ENCODE measurements at regions not wholly inside any gene's neighbourhood (a gene's known extent, or its start where the extent isn't known, plus 50 kb on each side); places are given as distances from the start of the nearest gene placed in this dataset.
"Not testable (repeated sequence)": the region's sequence is repeated elsewhere in the genome, so short reads cannot be mapped to it uniquely, and the experiment has no call there.

DNA sequence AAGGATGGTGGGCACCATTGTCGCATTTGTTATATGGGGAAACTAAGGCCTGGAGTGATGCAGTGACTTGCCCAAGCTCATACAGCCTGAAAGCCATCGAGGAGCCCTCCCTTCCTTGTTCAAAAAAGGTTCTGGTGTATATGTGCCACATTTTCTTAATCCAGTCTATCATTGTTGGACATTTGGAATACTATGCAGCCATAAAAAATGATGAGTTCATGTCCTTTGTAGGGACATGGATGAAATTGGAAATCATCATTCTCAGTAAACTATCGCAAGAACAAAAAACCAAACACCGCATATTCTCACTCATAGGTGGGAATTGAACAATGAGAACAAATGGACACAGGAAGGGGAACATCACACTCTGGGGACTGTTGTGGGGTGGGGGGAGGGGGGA, 191.4 kb downstream of the MN1 start:
- TF ChIP-seq CSDC2 (CRISPR knock-in tag; IDR thresholded peaks at IDR 0.05); ZFP30 (CRISPR knock-in tag; IDR thresholded peaks at IDR 0.05); ZNF70 (CRISPR knock-in tag; IDR thresholded peaks at IDR 0.05); PATZ1 (CRISPR knock-in tag; IDR thresholded peaks at IDR 0.05; ENCODE audit: borderline replicate concordance); TOX (CRISPR knock-in tag; IDR thresholded peaks at IDR 0.05; ENCODE audit: borderline replicate concordance); POU6F1 (CRISPR knock-in tag; IDR thresholded peaks at IDR 0.05; ENCODE audit: borderline replicate concordance, low read depth); ARNTL (CRISPR knock-in tag; IDR thresholded peaks at IDR 0.05; ENCODE audit: borderline replicate concordance, low read depth): not testable (repeated sequence)
- TF ChIP-seq, protein P1, sequence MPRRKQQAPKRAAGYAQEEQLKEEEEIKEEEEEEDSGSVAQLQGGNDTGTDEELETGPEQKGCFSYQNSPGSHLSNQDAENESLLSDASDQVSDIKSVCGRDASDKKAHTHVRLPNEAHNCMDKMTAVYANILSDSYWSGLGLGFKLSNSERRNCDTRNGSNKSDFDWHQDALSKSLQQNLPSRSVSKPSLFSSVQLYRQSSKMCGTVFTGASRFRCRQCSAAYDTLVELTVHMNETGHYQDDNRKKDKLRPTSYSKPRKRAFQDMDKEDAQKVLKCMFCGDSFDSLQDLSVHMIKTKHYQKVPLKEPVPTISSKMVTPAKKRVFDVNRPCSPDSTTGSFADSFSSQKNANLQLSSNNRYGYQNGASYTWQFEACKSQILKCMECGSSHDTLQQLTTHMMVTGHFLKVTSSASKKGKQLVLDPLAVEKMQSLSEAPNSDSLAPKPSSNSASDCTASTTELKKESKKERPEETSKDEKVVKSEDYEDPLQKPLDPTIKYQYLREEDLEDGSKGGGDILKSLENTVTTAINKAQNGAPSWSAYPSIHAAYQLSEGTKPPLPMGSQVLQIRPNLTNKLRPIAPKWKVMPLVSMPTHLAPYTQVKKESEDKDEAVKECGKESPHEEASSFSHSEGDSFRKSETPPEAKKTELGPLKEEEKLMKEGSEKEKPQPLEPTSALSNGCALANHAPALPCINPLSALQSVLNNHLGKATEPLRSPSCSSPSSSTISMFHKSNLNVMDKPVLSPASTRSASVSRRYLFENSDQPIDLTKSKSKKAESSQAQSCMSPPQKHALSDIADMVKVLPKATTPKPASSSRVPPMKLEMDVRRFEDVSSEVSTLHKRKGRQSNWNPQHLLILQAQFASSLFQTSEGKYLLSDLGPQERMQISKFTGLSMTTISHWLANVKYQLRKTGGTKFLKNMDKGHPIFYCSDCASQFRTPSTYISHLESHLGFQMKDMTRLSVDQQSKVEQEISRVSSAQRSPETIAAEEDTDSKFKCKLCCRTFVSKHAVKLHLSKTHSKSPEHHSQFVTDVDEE (CRISPR knock-in tag; IDR thresholded peaks at IDR 0.05), result not testable (repeated sequence)
